ENCODE measurements at regions not wholly inside any gene's neighbourhood (a gene's known extent, or its start where the extent isn't known, plus 50 kb on each side); places are given as distances from the start of the nearest gene placed in this dataset.

GRCh38 chr5:144896473-144896872 lies 725.8 kb downstream of the KCTD16 start:
- FAIRE-seq (no peak), DNase-seq (ENCODE audit: insufficient read length, low spot score) (no peak)

GRCh38 chr5:144886668-144887067 lies 716.0 kb downstream of the KCTD16 start:
- no peak for FAIRE-seq
- DNase-seq (ENCODE audit: insufficient read length, low spot score): no peak

- no peak for DNase-seq (ENCODE audit: insufficient read length, low spot score)
- FAIRE-seq: no peak
These were observed 712.1 kb downstream of the KCTD16 start for GRCh38 chr5:144882739-144883283.

- FAIRE-seq (no peak), DNase-seq (ENCODE audit: insufficient read length, low spot score) (no peak)
These were observed 709.8 kb downstream of the KCTD16 start for GRCh38 chr5:144880513-144880912.

- FAIRE-seq: no peak
- no peak for DNase-seq (ENCODE audit: insufficient read length, low spot score)
These were observed 706.3 kb downstream of the KCTD16 start for GRCh38 chr5:144876990-144877389.

- DNase-seq (ENCODE audit: insufficient read length, low spot score): no peak
- FAIRE-seq: no peak
These were observed 702.4 kb downstream of the KCTD16 start for GRCh38 chr5:144873076-144873475.

GRCh38 chr5:144864118-144864517 lies 693.4 kb downstream of the KCTD16 start:
- DNase-seq (ENCODE audit: insufficient read length, low spot score) (no peak), FAIRE-seq (no peak)

GRCh38 chr5:144857454-144857853 lies 686.8 kb downstream of the KCTD16 start:
- DNase-seq (ENCODE audit: insufficient read length, low spot score) (no peak), FAIRE-seq (no peak)

GRCh38 chr5:144844086-144844485 lies 673.4 kb downstream of the KCTD16 start:
- FAIRE-seq (no peak), DNase-seq (ENCODE audit: insufficient read length, low spot score) (no peak)

GRCh38 chr5:144832416-144832815 lies 661.7 kb downstream of the KCTD16 start:
- DNase-seq (ENCODE audit: insufficient read length, low spot score): no peak
- FAIRE-seq: no peak

- DNase-seq (ENCODE audit: insufficient read length, low spot score) (no peak), FAIRE-seq (no peak)
These were observed 661.0 kb downstream of the KCTD16 start for GRCh38 chr5:144831650-144832049.

- no peak for FAIRE-seq
These were observed 651.8 kb downstream of the KCTD16 start for GRCh38 chr5:144822503-144822902.

GRCh38 chr5:144820278-144820677 lies 649.6 kb downstream of the KCTD16 start:
- FAIRE-seq (no peak), DNase-seq (ENCODE audit: insufficient read length, low spot score) (no peak)

More at GRCh38 chr5:144822503-144822902, 651.8 kb downstream of the KCTD16 start:
- no peak for DNase-seq (ENCODE audit: insufficient read length, low spot score)

GRCh38 chr5:144815131-144815530 lies 644.5 kb downstream of the KCTD16 start:
- FAIRE-seq (no peak), DNase-seq (ENCODE audit: insufficient read length, low spot score) (no peak)

- FAIRE-seq: no peak
- DNase-seq (ENCODE audit: insufficient read length, low spot score): no peak
These were observed 642.1 kb downstream of the KCTD16 start for GRCh38 chr5:144812763-144813162.

GRCh38 chr5:144800169-144800568 lies 629.5 kb downstream of the KCTD16 start:
- DNase-seq (ENCODE audit: insufficient read length, low spot score): no peak
- no peak for FAIRE-seq

- DNase-seq (ENCODE audit: insufficient read length, low spot score) (no peak), FAIRE-seq (no peak)
These were observed 627.9 kb downstream of the KCTD16 start for GRCh38 chr5:144798595-144798994.

- DNase-seq (ENCODE audit: insufficient read length, low spot score): no peak
- no peak for FAIRE-seq
These were observed 624.2 kb downstream of the KCTD16 start for GRCh38 chr5:144794922-144795321.

- DNase-seq (ENCODE audit: insufficient read length, low spot score) (no peak), FAIRE-seq (no peak)
These were observed 617.9 kb downstream of the KCTD16 start for GRCh38 chr5:144788556-144788955.

- FAIRE-seq (no peak), DNase-seq (ENCODE audit: insufficient read length, low spot score) (no peak)
These were observed 617.4 kb downstream of the KCTD16 start for GRCh38 chr5:144788046-144788445.

GRCh38 chr5:144779368-144779767 lies 608.7 kb downstream of the KCTD16 start:
- FAIRE-seq: no peak
- DNase-seq (ENCODE audit: insufficient read length, low spot score): no peak

GRCh38 chr5:144778561-144778960 lies 607.9 kb downstream of the KCTD16 start:
- no peak for FAIRE-seq
- no peak for DNase-seq (ENCODE audit: insufficient read length, low spot score)

- no peak for FAIRE-seq
- no peak for DNase-seq (ENCODE audit: insufficient read length, low spot score)
These were observed 603.5 kb downstream of the KCTD16 start for GRCh38 chr5:144774197-144774596.
